ENCODE measurements at regions not wholly inside any gene's neighbourhood (a gene's known extent, or its start where the extent isn't known, plus 50 kb on each side); places are given as distances from the start of the nearest gene placed in this dataset.
"Not testable (repeated sequence)": the region's sequence is repeated elsewhere in the genome, so short reads cannot be mapped to it uniquely, and the experiment has no call there.

- intact Hi-C loops (cut with DNase I): no loop called here
Observed at GRCh38 chr11:100525635-100526034, 161.5 kb upstream of the ARHGAP42 start.

DNA sequence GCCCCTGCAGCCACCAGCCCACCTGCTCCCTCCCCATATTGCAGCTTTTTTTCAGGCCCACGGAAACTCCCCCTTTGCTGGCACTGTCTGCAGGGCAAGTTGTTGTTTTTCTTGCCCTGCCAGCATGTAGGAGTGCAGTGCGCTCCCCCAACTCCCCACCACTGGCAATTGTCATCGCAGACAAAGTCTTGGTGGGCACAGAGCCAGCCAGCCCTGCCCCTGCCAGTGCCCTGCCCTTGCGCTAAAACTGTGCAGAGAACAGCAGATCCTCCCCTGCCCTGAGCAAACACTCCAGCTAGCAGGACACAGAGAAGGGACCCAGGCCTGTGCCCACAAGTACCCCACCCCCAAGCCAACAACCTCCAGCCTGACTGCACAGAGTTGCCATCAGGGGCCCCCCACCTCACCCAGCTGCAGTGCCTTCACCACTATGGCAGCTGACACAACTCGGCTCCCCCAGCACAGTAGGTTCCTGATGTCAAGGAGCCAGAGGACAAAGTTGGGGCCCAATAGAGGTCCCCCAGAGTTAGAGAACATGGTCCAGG, 158.1 kb upstream of the ARHGAP42 start:
- no peaks in the 10 kb centered on the region for H3K36me3 ChIP-seq (ENCODE audit: insufficient read depth in 1 of 2, low read depth in 1 of 2)
- DNase-seq: no peak
- no peaks in the 10 kb centered on the region for H3K4me1 ChIP-seq
- TF ChIP-seq, protein P1, sequence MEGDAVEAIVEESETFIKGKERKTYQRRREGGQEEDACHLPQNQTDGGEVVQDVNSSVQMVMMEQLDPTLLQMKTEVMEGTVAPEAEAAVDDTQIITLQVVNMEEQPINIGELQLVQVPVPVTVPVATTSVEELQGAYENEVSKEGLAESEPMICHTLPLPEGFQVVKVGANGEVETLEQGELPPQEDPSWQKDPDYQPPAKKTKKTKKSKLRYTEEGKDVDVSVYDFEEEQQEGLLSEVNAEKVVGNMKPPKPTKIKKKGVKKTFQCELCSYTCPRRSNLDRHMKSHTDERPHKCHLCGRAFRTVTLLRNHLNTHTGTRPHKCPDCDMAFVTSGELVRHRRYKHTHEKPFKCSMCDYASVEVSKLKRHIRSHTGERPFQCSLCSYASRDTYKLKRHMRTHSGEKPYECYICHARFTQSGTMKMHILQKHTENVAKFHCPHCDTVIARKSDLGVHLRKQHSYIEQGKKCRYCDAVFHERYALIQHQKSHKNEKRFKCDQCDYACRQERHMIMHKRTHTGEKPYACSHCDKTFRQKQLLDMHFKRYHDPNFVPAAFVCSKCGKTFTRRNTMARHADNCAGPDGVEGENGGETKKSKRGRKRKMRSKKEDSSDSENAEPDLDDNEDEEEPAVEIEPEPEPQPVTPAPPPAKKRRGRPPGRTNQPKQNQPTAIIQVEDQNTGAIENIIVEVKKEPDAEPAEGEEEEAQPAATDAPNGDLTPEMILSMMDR (IDR thresholded peaks at IDR 0.05): no peak
- peaks cover 3% of the 10 kb centered on the region for H3K9me3 ChIP-seq
- no peak overlapping the region for H3K27ac ChIP-seq
- intact Hi-C loops (cut with DNase I): no loop called here
- 89 to 92% (median 91%) methylated on average over 5 of the region's 5 CpGs for WGBS, 3 donors
- no peaks in the 10 kb centered on the region for H3K27me3 ChIP-seq (ENCODE audit: insufficient read depth in 3 of 3, low read length in 2 of 3)
- no peak overlapping the region for H3K4me3 ChIP-seq
- ATAC-seq: no peak

More at GRCh38 chr11:100525635-100526034, 161.5 kb upstream of the ARHGAP42 start:
- Histone ChIP-seq H3K4me3 (no peak overlapping the region), H3K27ac (no peak overlapping the region), H3K4me1 (no peaks in the 10 kb centered on the region), H3K36me3 (ENCODE audit: insufficient read depth in 1 of 2, low read depth in 1 of 2) (no peaks in the 10 kb centered on the region), H3K27me3 (ENCODE audit: insufficient read depth in 3 of 3, low read length in 2 of 3) (no peaks in the 10 kb centered on the region), H3K9me3 (peaks cover 5% of the 10 kb centered on the region)
- TF ChIP-seq, protein P1 (IDR thresholded peaks at IDR 0.05): no peak
- DNase-seq (no peak), ATAC-seq (no peak)
- WGBS, 3 donors: 32 to 40% (median 39%) methylated on average over 2 of the region's 2 CpGs

GRCh38 chr11:100531290-100531689, 155.8 kb upstream of the ARHGAP42 start:
- ATAC-seq; H3K4me3 ChIP-seq; intact Hi-C loops (cut with DNase I): not testable (repeated sequence)

DNA sequence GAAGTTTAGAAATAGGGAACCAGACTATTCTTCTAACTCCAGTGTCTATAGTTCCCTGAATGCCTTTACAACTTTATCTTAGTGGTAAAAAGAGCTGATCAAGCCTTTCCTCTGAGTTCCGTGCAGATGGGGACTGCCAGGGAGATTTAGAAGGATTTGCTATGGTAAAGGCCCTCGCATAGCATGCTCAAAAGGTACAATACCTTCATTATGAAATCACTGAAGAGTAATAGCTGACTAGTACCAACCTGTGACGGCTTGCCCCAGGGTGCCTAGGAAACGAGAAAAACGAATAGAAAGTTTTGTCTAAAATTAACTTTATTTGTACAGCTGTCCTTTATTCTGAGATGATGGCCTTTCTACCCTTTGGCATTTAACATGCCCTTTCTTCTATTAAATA, 150.1 kb upstream of the ARHGAP42 start:
- WGBS, 3 donors: 46 to 58% (median 55%) methylated on average over 5 of the region's 5 CpGs
- TF ChIP-seq, protein P1 (IDR thresholded peaks at IDR 0.05): no peak
- ATAC-seq: no peak

More at GRCh38 chr11:100531290-100531689, 155.8 kb upstream of the ARHGAP42 start:
- H3K4me1 ChIP-seq; H3K27ac ChIP-seq; H3K36me3 ChIP-seq (ENCODE audit: insufficient read depth in 1 of 2, low read depth in 1 of 2); H3K9me3 ChIP-seq; DNase-seq; H3K27me3 ChIP-seq (ENCODE audit: insufficient read depth in 3 of 3, low read length in 2 of 3): not testable (repeated sequence)
- 95 to 100% (median 95%) methylated on average over 1 of the region's 1 CpG for WGBS, 3 donors

GRCh38 chr11:100543386-100543785, 143.7 kb upstream of the ARHGAP42 start:
- H3K9me3 ChIP-seq: no peaks in the 10 kb centered on the region
- TF ChIP-seq, protein P1 (IDR thresholded peaks at IDR 0.05): no peak
- ATAC-seq: no peak

More for the DNA sequence above, 150.1 kb upstream of the ARHGAP42 start:
- H3K27ac ChIP-seq: no peak overlapping the region
- H3K27me3 ChIP-seq (ENCODE audit: insufficient read depth in 3 of 3, low read length in 2 of 3): no peaks in the 10 kb centered on the region
- no peaks in the 10 kb centered on the region for H3K36me3 ChIP-seq (ENCODE audit: insufficient read depth in 1 of 2, low read depth in 1 of 2)
- H3K4me1 ChIP-seq: no peaks in the 10 kb centered on the region
- H3K4me3 ChIP-seq: no peak overlapping the region
- intact Hi-C loops (cut with DNase I): no loop called here
- no peaks in the 10 kb centered on the region for H3K9me3 ChIP-seq
- no peak for DNase-seq

More at GRCh38 chr11:100543386-100543785, 143.7 kb upstream of the ARHGAP42 start:
- H3K4me1 ChIP-seq: no peaks in the 10 kb centered on the region
- no peak overlapping the region for H3K27ac ChIP-seq
- H3K27me3 ChIP-seq (ENCODE audit: insufficient read depth in 3 of 3, low read length in 2 of 3): no peaks in the 10 kb centered on the region
- intact Hi-C loops (cut with DNase I): no loop called here
- DNase-seq: no peak
- H3K36me3 ChIP-seq (ENCODE audit: insufficient read depth in 1 of 2, low read depth in 1 of 2): no peaks in the 10 kb centered on the region
- H3K4me3 ChIP-seq: no peak overlapping the region

Data from psoas muscle (tissue), 7 donors.